ENCODE measurements at regions not wholly inside any gene's neighbourhood (a gene's known extent, or its start where the extent isn't known, plus 50 kb on each side); places are given as distances from the start of the nearest gene placed in this dataset.

GRCh38 chr1:218701131-218701530, 356.0 kb downstream of the TGFB2 start (continued):
- TF ChIP-seq MLLT1 (IDR thresholded peaks at IDR 0.05) (no peak), PKNOX1 (IDR thresholded peaks at IDR 0.05) (no peak)

- Histone ChIP-seq H3K4me3 (no peak overlapping the region), H3K4me2 (ENCODE audit: control insufficient read depth, insufficient read depth) (no peak overlapping the region), H3K36me3 (ENCODE audit: control insufficient read depth in 2 of 2, insufficient read depth in 2 of 2, low read length in 1 of 2) (no peaks in the 10 kb centered on the region), H3K27me3 (replicated peaks in 1 of 2; ENCODE audit: control insufficient read depth in 2 of 2, insufficient read depth in 2 of 2, low read length in 1 of 2) (no peaks in the 10 kb centered on the region), H4K20me1 (ENCODE audit: control insufficient read depth, insufficient read depth) (no peaks in the 10 kb centered on the region), H3K4me1 (ENCODE audit: control insufficient read depth, insufficient read depth, low read length) (no peaks in the 10 kb centered on the region), H3K9me3 (replicated peaks; ENCODE audit: control insufficient read depth, insufficient read depth, low read length) (no peaks in the 10 kb centered on the region), H3K79me2 (ENCODE audit: control insufficient read depth, insufficient read depth, low read length) (no peaks in the 10 kb centered on the region), H3K27ac (ENCODE audit: control insufficient read depth, insufficient read depth) (no peak overlapping the region), H3K9ac (ENCODE audit: control insufficient read depth, insufficient read depth, low read length) (no peak overlapping the region), H2AFZ (ENCODE audit: control insufficient read depth, low read depth, low read length) (no peak overlapping the region)
- no peak for FAIRE-seq
- DNase-seq (ENCODE audit: low read depth, low spot score) = no peak
- intact Hi-C loops (cut with micrococcal nuclease; ENCODE audit: unreplicated experiment) (no loop called here), in situ Hi-C loops (cut with MboI) (no loop called here)
- SMC1A ChIA-PET (ENCODE audit: uncharacterized antibody, unreplicated experiment) = no interaction called here
- no peak for ATAC-seq
- 48% methylated on average over 1 of the region's 1 CpG for WGBS (ENCODE audit: insufficient coverage, insufficient replicate concordance, low lambda C conversion rate, missing lambda C conversion rate)
- CTCF ChIA-PET = no interaction called here
- BruUV-seq (replicated peaks) = no TSS peak
- RAD21 ChIA-PET (ENCODE audit: unreplicated experiment) = no interaction called here
- POLR2A ChIA-PET = no interaction called here
- TF ChIP-seq LARP7 (IDR thresholded peaks at IDR 0.05) (no peak), NKRF (conservative IDR thresholded peaks at IDR 0.05) (no peak), SMAD5 (IDR thresholded peaks at IDR 0.05; ENCODE audit: low read depth) (no peak), PAX8 (IDR thresholded peaks at IDR 0.05) (no peak), CBFB (IDR thresholded peaks at IDR 0.05; ENCODE audit: low read depth) (no peak), ZBTB33 (IDR thresholded peaks at IDR 0.05) (no peak), ZNF687 (IDR thresholded peaks at IDR 0.05) (no peak), SIX5 (IDR thresholded peaks at IDR 0.05; ENCODE audit: low read depth, low read length, severe bottlenecking) (no peak), ZNF24 (IDR thresholded peaks at IDR 0.05) (no peak), YY1 (IDR thresholded peaks at IDR 0.05; ENCODE audit: low read depth, low read length) (no peak), GABPA (IDR thresholded peaks at IDR 0.05; ENCODE audit: low read depth) (no peak), JUNB (IDR thresholded peaks at IDR 0.05) (no peak), TCF7 (IDR thresholded peaks at IDR 0.05; ENCODE audit: borderline replicate concordance) (no peak)
Measured at GRCh38 chr1:218702775-218703174, 357.6 kb downstream of the TGFB2 start.

Measured in GM12878 (cell line).